NCI-H2029 (cell line): ENCODE measurements at regions not wholly inside any gene's neighbourhood (a gene's known extent, or its start where the extent isn't known, plus 50 kb on each side); places are given as distances from the start of the nearest gene placed in this dataset.
"Not testable (repeated sequence)": the region's sequence is repeated elsewhere in the genome, so short reads cannot be mapped to it uniquely, and the experiment has no call there.

ENCODE experiments used
- DNase-seq: peaks from one replicate; lab custom pipeline; 2025; lab: John Stamatoyannopoulos, UW

GRCh38 chr2:89151699-89152098, 460.2 kb downstream of the RPIA start:
- not testable (repeated sequence) for DNase-seq

DNA sequence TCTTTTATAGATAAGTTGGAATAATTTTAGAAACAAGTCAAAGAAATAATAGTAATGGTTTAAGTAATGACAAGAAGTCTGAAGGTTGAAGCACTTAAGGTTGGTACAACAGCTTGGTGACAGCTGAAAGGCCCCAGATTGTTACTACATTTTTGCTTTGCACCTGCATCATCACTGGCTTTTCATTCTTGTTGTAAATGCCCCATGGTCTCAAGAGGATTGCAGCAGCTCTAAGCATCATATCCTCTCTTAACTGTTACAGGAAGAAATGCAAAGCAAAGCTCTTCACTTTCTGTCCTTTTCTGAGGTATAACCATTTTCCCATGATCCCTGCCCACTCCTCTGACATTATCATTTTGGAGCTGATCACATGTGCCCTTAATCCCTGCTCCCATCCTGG, 461.0 kb downstream of the RPIA start:
- not testable (repeated sequence) for DNase-seq

DNA sequence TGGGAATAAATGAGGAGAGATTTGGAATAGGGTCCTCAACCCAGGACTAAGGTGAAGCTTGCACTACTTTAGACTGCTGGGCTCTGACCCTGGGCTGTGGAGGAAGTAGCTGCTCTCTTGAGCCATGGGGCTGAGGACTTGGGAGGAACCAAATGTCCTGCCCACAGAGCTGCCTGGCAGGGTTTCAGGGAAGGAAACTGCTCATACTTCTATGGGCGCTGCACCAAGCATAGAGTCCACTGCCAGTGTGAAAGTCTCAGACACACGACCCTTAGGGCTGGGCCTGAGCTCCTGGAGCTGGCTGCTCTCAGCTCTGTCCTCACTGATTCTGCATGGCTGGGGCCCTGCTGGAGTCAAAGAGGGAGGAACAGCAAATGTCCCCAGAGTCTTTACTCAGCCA, 461.7 kb downstream of the RPIA start:
- not testable (repeated sequence) for DNase-seq

DNA sequence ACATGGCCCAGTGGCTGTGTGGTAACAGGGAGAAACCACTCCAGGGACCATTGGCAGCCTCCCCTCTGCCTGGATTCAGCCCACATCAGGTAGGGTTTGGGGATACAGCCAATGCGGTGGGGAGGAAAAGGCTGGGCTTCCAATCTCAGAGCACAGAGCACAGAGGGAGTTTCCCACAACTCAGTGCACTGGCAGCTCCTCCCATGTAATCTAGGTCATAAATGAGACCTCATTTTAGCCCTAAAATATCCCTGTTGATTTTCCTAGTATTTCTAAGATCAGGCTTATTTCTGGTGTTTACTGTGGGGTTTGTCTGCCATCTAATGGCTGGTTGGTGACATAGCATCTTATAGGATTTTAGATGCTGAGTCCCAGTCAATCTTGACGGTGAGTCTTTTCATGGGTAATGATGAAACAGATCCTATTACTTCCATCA, 462.8 kb downstream of the RPIA start:
- DNase-seq, result not testable (repeated sequence)

- DNase-seq, result not testable (repeated sequence)
Observed at GRCh38 chr2:89160306-89160705, 468.8 kb downstream of the RPIA start.

GRCh38 chr2:89161626-89162025, 470.2 kb downstream of the RPIA start:
- DNase-seq, result not testable (repeated sequence)

- not testable (repeated sequence) for DNase-seq
Observed at GRCh38 chr2:89170506-89171173, 479.2 kb downstream of the RPIA start.

GRCh38 chr2:89171174-89171519, 479.7 kb downstream of the RPIA start:
- not testable (repeated sequence) for DNase-seq

- DNase-seq, result not testable (repeated sequence)
Observed at GRCh38 chr2:89177004-89177403, 485.5 kb downstream of the RPIA start.

GRCh38 chr2:89182221-89182620, 490.7 kb downstream of the RPIA start:
- DNase-seq, result not testable (repeated sequence)

DNA sequence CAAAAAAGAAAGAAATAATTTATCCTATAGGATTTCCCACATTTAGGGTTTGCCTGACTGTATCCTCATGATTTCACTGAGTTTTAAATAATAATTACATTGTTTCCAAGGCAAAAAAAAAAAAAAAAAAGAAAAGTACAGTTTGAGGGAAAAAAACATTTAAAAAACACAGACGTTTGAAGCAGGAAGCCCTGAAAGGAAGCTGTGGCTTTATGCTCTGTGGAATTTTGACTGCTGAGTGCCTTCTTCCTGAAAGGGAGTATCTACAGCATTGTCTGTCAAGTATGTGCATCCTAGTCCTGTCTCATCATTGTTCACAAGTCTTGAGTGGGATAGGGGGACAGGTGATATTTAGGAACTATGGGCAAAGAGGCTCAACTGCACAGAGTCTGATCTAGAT, 493.3 kb downstream of the RPIA start:
- DNase-seq, result not testable (repeated sequence)

DNA sequence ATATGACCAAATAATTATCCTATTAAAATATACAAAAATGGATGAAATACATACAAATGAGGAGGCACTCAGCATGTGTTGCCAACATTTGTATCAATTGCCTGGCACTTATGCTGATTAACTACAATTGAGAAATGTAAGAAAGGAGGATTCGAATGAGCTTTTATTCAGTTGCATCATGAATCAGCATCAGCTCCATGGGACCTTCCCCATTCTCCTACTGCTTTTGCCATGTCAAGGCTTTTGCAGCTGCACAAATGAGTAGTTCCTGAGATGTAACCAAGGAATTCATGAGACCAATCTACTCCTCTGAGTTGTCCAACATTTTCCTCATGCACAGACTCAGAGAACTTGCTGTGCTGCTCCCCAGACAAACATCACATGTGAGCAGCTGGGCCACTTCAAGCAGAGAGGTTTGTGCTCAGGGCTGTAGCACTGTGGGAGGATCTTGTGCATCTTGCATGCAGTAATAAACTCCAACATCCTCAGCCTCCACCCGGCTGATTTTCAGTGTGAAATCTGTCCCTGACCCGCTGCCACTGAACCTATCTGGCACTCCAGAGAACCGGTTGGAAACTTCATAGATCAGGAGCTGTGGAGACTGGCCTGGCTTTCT, 504.3 kb downstream of the RPIA start:
- not testable (repeated sequence) for DNase-seq

- not testable (repeated sequence) for DNase-seq
Observed at GRCh38 chr2:89196719-89197118, 505.2 kb downstream of the RPIA start.

DNA sequence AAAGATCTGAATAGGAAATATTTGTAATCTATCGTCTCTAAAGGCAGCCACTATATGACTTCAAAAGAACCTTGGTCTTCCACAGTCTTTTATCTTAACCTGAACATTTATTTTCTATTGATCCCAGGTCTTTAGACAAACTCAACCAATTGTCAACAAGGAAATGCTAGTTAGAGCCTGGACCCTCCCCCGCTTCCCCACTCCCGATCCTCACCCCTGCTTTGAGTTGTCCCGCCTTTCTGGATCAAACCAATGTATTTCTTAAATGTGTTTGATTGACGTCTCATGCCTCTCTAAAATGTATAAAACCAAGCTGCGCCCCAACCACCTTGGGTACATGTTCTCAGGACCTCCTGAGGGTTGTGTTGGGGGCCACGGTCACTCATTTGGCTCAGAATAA, 506.6 kb downstream of the RPIA start:
- not testable (repeated sequence) for DNase-seq

GRCh38 chr2:89199453-89200246, 508.2 kb downstream of the RPIA start:
- not testable (repeated sequence) for DNase-seq

DNA sequence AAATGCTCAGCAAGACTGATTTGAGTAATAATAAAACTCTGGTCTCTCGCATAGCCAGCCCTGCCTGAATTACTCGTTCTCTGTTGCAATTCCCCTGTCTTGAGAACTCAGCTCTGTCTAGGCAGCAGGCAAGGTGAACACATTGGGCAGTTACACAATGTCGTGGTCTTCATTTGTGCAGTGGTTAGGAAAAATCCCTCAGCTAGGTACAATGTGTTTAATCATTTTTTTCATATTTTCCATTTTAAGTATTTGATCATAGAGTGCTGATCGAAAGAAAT, 508.7 kb downstream of the RPIA start:
- not testable (repeated sequence) for DNase-seq

DNA sequence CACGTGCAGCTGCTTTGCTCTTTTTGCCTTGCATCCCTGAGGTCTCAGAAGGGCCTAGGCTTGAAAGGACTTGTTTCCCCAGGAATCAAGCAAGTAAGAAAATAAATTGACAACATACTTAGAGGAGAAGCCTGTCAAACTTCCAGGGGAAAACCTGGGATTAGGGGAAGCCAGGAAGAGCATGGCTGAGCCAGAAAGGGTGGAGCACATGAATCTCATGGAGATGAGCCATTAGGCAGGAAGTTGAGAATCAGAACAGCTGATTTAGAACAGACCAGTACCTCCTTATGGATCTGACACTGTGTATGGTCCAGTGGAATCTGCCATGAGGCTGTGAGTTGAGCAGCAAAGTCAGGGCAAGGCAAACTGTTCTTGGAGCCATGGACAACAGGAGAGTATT, 511.0 kb downstream of the RPIA start:
- DNase-seq, result not testable (repeated sequence)

DNA sequence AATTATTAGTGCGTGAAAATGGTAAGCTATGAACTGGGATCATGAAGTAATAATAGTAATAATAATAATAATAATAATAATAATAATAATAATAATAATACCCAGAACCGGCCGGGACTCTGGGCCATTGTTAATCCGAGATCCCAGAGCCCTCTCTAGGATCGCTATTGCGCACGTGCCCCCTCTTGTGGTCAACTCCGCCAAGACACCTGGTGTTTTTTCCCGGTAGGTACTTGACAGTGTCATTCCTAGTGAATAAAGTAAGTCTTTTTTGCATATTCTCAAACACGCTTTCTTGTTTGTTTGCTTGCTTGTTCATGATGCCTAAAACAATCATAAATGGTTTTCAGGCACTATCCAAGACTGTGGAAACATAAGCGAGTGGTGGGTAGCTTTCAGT, 513.7 kb downstream of the RPIA start:
- peak; percentile 11 for DNase-seq

DNA sequence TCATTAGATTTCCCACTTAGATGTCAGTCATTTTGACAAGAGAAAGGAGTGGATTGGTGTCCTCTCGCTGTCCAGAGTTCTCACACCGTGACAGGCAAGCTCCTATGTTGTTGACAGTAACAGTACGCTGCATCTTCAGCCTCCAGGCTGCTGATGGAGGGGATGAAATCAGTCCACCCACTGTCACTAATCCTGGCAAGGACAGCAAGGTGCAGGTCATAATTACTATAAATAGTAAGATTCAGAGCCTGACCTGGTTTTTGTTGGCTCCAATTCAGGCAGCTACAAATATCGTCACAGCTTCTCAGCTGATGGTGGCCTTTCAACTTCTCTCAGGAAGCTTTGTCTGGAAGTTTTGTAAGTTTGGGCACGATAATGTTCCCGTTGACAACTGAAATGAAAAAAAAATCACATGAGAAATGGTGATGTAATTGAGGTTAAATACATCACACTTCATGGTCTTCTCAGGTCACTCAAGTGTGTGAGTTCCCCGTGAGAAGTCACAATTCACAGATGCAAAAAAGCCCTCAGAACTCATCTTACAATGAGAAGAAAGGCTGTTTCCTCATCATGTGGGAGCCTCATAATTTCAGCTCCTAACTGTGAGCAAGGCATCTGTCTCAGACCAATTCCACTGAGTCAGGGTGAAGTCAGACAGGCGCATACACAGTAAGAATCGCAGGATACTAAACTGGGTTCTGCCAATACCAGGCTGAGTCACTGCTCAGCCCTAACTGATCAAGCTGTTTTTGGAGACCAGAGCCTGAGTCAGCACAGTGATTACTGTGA, 516.9 kb downstream of the RPIA start:
- not testable (repeated sequence) for DNase-seq

DNA sequence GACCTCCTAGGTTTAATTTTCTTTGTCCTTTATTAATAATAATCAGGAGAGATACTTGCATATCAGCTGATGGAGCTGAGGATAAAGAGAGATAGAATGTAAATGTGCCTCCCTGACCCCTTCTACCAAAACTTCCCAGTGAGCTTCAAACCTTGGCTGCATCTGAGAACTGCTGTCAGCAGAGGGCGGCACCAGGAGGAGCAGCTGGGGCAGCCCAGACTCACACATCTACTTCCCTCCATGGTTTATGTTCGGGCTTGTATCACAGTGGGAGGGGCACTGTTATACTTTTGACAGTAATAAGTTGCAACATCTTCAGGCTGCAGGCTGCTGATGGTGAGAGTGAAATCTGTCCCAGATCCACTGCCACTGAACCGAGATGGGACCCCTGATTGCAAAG, 521.7 kb downstream of the RPIA start:
- not testable (repeated sequence) for DNase-seq

DNA sequence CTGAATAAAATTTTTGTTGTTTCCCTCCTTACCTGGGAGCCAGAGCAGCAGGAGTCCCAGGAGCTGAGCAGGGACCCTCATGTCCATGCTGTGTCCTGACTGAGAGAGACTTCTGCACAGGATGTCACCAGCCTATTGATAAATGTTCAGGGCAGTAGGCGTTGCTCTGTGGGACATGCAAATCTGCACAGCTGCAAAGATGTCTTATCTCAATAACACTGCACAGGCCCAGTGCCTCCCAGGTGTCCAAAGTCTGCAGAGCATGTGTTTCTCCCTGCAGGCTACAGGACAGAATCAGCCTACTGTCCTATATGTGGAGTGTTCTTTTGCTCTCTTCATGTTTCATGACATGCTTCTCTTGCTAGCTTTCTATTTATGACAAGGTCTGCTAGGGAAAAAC, 522.3 kb downstream of the RPIA start:
- not testable (repeated sequence) for DNase-seq

GRCh38 chr2:89221474-89221873, 530.0 kb downstream of the RPIA start:
- DNase-seq, result not testable (repeated sequence)
